H1 (cell line): ENCODE measurements at regions not wholly inside any gene's neighbourhood (a gene's known extent, or its start where the extent isn't known, plus 50 kb on each side); places are given as distances from the start of the nearest gene placed in this dataset.

Source experiments
- ASH2L ChIP-seq: fragments of 200-600, 300-600 bp; sonication (generic); IDR thresholded peaks from one replicate; pipeline ENCODE4 v1.7.1; 2017; ENCODE audit warnings: low read length
- CHD2 ChIP-seq: IDR thresholded peaks from 2 replicates; pipeline ENCODE4 v1.6.1; 2012; ENCODE audit warnings: low read length, improper control_type of control experiment
- E2F6 ChIP-seq: IDR thresholded peaks from 2 replicates; pipeline ENCODE4 v1.6.1; 2012; ENCODE audit warnings: inconsistent platforms
- EP300 ChIP-seq, 2 experiments: IDR thresholded peaks; 1 replicate in 1 of 2; 2 replicates in 1 of 2; pipeline ENCODE4 v1.6.1; 2011 to 2012; ENCODE audit warnings: low read depth in 2 of 2, low read length in 2 of 2, mild to moderate bottlenecking in 2 of 2, borderline replicate concordance in 1 of 2, inconsistent platforms in 1 of 2, moderate library complexity in 1 of 2
- JUN ChIP-seq: IDR thresholded peaks from 2 replicates; pipeline ENCODE4 v1.6.1; 2011; ENCODE audit warnings: low read depth, mild to moderate bottlenecking, improper control_type of control experiment, low read length
- KDM1A ChIP-seq: fragments of 200-600, 300-600 bp; sonication (generic); IDR thresholded peaks from 2 replicates; pipeline ENCODE4 v1.7.1; 2016; ENCODE audit warnings: mild to moderate bottlenecking, low read length, borderline replicate concordance
- KDM4A ChIP-seq: IDR thresholded peaks from one replicate; pipeline ENCODE4 v1.7.1; 2012; ENCODE audit warnings: low read depth, mild to moderate bottlenecking, moderate library complexity, low read length, inconsistent platforms; ENCODE audit not compliant: severe bottlenecking
- POLR2A ChIP-seq, 2 experiments: IDR thresholded peaks; 1 replicate in 1 of 2; 2 replicates in 1 of 2; pipeline ENCODE4 v1.6.1; 2011; ENCODE audit warnings: low read depth in 2 of 2, low read length in 2 of 2, mild to moderate bottlenecking in 2 of 2; ENCODE audit errors: control extremely low read depth in 1 of 2
- RAD21 ChIP-seq, 2 experiments: IDR thresholded peaks in 1 of 2; conservative IDR thresholded peaks in 1 of 2; 2 replicates each; pipeline ENCODE4 v1.6.1; 2011; ENCODE audit warnings: low read depth in 2 of 2, low read length in 2 of 2, improper control_type of control experiment in 1 of 2, inconsistent platforms in 1 of 2, mild to moderate bottlenecking in 1 of 2, moderate library complexity in 1 of 2
- SIN3A ChIP-seq, 2 experiments: IDR thresholded peaks in 1 of 2; conservative IDR thresholded peaks in 1 of 2; 2 replicates each; pipeline ENCODE4 v1.6.1; 2011 to 2012; ENCODE audit warnings: low read length in 2 of 2, improper control_type of control experiment in 1 of 2, low read depth in 1 of 2, mild to moderate bottlenecking in 1 of 2
- SIRT6 ChIP-seq: IDR thresholded peaks from one replicate; pipeline ENCODE4 v1.7.1; 2012; ENCODE audit warnings: low read length, inconsistent platforms
- SUZ12 ChIP-seq: fragments of 200-600 bp; sonication (generic); IDR thresholded peaks from 2 replicates; pipeline ENCODE4 v1.6.1; 2012; ENCODE audit warnings: mild to moderate bottlenecking, inconsistent platforms, low read length, moderate library complexity, mixed read lengths
- TF ChIP-seq, protein P1 (sequence below), 3 experiments: IDR thresholded peaks; 1 replicate in 2 of 3; 2 replicates in 1 of 3; pipeline versions ENCODE4 v1.5.1 to v1.6.1; 2011; ENCODE audit warnings: low read length in 3 of 3, mild to moderate bottlenecking in 3 of 3, inconsistent platforms in 2 of 3, low read depth in 1 of 3, moderate library complexity in 1 of 3; ENCODE audit not compliant: insufficient read depth in 1 of 3; ENCODE audit errors: control extremely low read depth in 1 of 3
- TF ChIP-seq, protein P2 (sequence below): fragments of 300-600 bp; sonication (generic); IDR thresholded peaks from 2 replicates; pipeline ENCODE4 v1.7.1; 2012; ENCODE audit warnings: low read length, moderate library complexity, mild to moderate bottlenecking, inconsistent platforms; ENCODE audit not compliant: insufficient replicate concordance

- TF ChIP-seq, protein P1, sequence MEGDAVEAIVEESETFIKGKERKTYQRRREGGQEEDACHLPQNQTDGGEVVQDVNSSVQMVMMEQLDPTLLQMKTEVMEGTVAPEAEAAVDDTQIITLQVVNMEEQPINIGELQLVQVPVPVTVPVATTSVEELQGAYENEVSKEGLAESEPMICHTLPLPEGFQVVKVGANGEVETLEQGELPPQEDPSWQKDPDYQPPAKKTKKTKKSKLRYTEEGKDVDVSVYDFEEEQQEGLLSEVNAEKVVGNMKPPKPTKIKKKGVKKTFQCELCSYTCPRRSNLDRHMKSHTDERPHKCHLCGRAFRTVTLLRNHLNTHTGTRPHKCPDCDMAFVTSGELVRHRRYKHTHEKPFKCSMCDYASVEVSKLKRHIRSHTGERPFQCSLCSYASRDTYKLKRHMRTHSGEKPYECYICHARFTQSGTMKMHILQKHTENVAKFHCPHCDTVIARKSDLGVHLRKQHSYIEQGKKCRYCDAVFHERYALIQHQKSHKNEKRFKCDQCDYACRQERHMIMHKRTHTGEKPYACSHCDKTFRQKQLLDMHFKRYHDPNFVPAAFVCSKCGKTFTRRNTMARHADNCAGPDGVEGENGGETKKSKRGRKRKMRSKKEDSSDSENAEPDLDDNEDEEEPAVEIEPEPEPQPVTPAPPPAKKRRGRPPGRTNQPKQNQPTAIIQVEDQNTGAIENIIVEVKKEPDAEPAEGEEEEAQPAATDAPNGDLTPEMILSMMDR (IDR thresholded peaks at IDR 0.05; ENCODE audit: control extremely low read depth in 1 of 3, insufficient read depth in 1 of 3, low read depth in 1 of 3, low read length in 3 of 3) = no peak
- TF ChIP-seq KDM4A (no peak), SUZ12 (no peak), EP300 (IDR thresholded peaks at IDR 0.05; ENCODE audit: borderline replicate concordance in 1 of 2, low read depth in 2 of 2, low read length in 2 of 2) (no peak), SIN3A (conservative IDR thresholded peaks at IDR 0.05 in 1 of 2, IDR thresholded peaks at IDR 0.05 in 1 of 2; ENCODE audit: low read depth in 1 of 2, low read length in 2 of 2) (no peak), POLR2A (IDR thresholded peaks at IDR 0.05; ENCODE audit: control extremely low read depth in 1 of 2, low read depth in 2 of 2, low read length in 2 of 2) (no peak), JUN (no peak), SIRT6 (no peak), E2F6 (no peak), CHD2 (no peak), KDM1A (no peak), ASH2L (no peak), RAD21 (IDR thresholded peaks at IDR 0.05 in 1 of 2, conservative IDR thresholded peaks at IDR 0.05 in 1 of 2; ENCODE audit: low read depth in 2 of 2, low read length in 2 of 2) (no peak)
- TF ChIP-seq, protein P2, sequence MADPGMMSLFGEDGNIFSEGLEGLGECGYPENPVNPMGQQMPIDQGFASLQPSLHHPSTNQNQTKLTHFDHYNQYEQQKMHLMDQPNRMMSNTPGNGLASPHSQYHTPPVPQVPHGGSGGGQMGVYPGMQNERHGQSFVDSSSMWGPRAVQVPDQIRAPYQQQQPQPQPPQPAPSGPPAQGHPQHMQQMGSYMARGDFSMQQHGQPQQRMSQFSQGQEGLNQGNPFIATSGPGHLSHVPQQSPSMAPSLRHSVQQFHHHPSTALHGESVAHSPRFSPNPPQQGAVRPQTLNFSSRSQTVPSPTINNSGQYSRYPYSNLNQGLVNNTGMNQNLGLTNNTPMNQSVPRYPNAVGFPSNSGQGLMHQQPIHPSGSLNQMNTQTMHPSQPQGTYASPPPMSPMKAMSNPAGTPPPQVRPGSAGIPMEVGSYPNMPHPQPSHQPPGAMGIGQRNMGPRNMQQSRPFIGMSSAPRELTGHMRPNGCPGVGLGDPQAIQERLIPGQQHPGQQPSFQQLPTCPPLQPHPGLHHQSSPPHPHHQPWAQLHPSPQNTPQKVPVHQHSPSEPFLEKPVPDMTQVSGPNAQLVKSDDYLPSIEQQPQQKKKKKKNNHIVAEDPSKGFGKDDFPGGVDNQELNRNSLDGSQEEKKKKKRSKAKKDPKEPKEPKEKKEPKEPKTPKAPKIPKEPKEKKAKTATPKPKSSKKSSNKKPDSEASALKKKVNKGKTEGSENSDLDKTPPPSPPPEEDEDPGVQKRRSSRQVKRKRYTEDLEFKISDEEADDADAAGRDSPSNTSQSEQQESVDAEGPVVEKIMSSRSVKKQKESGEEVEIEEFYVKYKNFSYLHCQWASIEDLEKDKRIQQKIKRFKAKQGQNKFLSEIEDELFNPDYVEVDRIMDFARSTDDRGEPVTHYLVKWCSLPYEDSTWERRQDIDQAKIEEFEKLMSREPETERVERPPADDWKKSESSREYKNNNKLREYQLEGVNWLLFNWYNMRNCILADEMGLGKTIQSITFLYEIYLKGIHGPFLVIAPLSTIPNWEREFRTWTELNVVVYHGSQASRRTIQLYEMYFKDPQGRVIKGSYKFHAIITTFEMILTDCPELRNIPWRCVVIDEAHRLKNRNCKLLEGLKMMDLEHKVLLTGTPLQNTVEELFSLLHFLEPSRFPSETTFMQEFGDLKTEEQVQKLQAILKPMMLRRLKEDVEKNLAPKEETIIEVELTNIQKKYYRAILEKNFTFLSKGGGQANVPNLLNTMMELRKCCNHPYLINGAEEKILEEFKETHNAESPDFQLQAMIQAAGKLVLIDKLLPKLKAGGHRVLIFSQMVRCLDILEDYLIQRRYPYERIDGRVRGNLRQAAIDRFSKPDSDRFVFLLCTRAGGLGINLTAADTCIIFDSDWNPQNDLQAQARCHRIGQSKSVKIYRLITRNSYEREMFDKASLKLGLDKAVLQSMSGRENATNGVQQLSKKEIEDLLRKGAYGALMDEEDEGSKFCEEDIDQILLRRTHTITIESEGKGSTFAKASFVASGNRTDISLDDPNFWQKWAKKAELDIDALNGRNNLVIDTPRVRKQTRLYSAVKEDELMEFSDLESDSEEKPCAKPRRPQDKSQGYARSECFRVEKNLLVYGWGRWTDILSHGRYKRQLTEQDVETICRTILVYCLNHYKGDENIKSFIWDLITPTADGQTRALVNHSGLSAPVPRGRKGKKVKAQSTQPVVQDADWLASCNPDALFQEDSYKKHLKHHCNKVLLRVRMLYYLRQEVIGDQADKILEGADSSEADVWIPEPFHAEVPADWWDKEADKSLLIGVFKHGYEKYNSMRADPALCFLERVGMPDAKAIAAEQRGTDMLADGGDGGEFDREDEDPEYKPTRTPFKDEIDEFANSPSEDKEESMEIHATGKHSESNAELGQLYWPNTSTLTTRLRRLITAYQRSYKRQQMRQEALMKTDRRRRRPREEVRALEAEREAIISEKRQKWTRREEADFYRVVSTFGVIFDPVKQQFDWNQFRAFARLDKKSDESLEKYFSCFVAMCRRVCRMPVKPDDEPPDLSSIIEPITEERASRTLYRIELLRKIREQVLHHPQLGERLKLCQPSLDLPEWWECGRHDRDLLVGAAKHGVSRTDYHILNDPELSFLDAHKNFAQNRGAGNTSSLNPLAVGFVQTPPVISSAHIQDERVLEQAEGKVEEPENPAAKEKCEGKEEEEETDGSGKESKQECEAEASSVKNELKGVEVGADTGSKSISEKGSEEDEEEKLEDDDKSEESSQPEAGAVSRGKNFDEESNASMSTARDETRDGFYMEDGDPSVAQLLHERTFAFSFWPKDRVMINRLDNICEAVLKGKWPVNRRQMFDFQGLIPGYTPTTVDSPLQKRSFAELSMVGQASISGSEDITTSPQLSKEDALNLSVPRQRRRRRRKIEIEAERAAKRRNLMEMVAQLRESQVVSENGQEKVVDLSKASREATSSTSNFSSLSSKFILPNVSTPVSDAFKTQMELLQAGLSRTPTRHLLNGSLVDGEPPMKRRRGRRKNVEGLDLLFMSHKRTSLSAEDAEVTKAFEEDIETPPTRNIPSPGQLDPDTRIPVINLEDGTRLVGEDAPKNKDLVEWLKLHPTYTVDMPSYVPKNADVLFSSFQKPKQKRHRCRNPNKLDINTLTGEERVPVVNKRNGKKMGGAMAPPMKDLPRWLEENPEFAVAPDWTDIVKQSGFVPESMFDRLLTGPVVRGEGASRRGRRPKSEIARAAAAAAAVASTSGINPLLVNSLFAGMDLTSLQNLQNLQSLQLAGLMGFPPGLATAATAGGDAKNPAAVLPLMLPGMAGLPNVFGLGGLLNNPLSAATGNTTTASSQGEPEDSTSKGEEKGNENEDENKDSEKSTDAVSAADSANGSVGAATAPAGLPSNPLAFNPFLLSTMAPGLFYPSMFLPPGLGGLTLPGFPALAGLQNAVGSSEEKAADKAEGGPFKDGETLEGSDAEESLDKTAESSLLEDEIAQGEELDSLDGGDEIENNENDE = no peak
Observed at GRCh38 chr5:68725905-68726683, 367.7 kb upstream of the SLC30A5 start.
